ENCODE measurements at regions not wholly inside any gene's neighbourhood (a gene's known extent, or its start where the extent isn't known, plus 50 kb on each side); places are given as distances from the start of the nearest gene placed in this dataset.
"Not testable (repeated sequence)": the region's sequence is repeated elsewhere in the genome, so short reads cannot be mapped to it uniquely, and the experiment has no call there.

DNA sequence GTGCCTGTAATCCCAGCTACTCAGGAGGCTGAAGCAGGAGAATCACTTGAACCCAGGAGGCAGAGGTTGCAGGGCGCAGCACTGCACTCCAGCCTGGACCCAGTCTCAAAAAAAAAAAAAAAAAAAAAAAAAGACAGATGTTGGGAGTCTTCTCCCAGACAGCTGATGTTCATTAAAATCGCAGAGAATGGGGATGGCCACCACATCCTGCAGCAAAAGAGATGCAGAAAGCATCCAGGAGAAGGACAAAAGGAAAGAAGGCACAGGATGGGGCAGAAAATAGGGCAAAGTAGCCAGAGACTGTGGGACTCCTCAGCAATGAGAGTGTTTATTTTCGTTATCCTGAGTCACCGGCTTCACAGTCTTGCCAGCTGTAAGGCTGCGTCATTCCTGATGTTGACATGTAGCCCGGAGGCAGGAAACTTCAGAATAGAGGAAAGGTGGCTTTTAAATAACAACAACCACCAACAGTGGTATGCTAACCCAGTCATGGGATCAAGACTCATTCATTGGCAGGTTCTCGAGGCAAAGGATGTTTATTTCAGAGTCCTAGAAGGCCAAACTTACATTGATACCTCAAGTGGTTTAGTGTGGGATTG lies 149.5 kb upstream of the SVIL start:
- peak; percentile 86 for DNase-seq

DNA sequence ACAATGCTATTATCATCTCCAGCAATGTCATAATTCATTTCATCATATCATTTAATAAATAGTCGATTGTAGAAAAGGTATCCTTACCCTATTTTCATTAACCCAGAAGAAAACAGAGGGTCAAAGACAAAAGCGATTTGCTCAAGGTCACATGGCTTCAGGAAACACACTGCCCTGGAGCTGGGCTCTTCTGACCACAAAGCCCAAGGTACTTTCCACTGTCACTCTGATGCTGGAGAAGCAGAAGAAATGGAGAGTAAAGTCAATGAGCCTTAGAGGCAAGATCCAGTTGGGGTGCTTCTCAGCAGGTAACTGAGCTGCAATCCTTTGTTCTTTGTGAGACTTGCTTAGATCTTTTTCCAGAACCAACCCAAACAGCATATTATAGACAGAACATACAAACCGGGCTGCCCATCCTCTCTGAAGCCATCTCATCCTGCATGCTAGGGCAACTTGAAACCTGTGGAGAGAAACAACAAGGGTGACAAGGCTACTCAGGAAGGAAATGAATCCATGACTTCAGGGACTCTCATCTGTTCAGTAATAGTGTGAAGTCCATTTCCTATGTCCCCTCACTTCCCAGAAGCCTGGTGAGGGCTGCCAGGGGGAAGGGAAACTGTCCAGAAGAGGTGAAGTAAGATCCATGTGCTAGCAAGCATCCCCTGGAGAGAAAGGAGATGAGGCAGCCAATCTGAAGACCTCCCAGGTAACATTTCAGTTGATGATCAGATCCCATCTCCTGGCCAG lies 148.6 kb upstream of the SVIL start:
- no peak for DNase-seq

DNA sequence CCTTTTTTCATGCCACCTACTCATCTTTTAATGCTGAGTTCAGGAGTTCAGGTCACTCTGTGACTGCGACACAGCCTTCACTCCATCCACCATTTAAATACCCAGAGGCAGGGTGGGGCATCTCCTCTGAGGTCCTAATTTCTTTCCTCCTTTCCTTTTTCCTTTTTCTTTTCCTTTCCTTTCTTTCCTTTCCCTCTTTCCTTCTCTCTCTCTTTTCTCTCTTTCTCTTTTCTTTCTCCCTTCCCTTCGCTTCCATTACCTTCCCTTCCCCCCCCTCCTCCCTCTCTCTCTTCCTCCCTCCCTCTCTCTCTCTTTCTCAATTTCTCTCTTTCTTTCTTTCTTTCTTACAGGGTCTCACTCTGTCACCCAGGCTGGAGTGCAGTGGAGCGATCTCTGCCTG lies 145.9 kb upstream of the SVIL start:
- DNase-seq = no peak

DNA sequence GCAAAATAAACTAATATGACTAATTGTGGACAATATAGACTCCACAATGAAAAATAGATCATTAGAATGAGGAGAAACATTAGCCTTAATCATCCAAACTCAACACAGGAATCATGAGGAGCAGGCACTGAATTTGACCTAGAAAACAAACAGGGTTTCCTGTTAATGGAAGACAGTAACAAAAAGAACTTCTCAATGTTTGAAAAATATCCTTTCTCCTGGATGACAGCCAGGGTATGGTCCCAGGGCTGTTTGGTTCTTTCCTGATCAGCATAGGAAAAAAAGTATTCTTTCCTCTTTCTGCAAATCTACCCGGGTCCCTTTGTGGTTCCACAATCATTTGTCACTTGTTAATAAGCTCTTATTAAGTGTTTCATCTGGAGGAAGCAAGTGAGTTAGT lies 145.3 kb upstream of the SVIL start:
- DNase-seq = no peak

DNA sequence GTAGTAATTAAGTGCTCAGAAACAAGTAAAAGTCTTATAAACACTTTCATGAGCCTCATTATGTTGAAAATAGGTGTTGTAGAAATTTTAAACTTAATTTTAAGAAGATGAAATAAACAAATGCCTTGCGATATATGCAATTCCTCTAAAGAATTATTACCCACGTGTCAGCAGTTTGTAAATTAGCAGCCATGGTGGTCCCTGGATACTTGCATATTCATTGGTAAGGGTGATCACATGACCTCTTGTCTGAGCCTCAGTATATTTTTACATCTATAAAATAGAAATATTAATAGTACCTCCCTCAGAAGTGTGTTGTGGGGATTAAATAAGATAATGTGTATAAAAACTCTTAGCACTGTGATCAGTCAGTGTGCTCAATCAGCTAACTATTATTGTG lies 141.5 kb upstream of the SVIL start:
- DNase-seq = no peak

DNA sequence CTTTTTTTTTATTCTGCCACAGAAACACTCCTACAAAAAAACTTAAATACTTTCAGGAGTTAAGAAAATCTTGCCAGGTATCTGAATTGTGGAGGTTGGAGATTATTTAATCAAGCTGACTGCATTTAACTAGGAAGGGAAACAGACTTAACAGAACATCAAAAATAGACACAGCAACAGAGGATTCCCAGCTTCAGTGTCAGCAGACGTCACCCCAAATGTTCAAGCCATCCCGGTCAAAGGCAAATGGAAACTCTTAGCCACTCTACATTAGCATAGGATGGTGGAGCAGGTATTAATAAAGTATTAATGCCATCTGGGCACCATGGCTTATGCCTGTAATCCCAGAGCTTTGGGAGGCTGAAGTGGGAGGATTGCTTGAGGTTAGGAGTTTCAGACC lies 139.7 kb upstream of the SVIL start:
- DNase-seq = no peak

DNA sequence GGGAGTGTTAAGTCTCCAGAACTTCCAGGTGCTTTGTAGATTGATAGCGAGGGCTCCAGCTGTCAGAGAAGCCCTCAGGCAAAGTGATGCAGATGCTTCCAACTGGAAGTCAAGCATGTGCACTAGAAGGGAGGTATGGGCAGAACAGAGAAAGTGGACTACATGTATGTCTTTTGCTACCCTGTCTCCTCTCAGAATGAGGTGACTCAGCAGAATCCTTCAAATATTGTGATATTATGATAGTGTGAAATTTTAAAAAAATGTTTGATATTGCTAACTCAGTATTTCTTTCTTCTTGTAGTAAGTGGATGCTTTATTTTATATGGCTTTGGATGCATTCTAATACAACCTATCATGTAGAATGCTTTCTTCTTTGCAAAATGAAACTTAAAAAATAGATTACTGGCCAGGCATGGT lies 138.9 kb upstream of the SVIL start:
- DNase-seq = no peak

DNA sequence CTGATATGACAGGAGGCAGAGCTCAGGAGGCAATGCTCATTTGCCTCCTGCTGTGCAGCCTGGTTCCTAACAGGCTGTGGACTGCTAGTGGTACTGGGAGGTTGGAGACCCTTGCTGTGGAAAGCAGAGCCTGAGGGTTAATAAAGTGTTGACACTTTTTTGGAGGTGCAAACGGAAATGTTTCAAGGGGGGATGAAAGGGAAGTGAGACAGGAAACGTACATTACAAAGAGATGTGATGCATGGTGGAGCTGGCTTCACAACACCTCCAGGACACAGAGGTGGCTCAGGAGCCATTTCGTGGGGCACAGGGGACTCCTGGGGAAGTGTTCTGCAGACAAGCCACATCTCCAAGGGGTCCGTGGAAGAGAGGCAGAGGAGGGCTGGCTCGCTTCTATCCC lies 137.6 kb upstream of the SVIL start:
- no peak for DNase-seq

DNA sequence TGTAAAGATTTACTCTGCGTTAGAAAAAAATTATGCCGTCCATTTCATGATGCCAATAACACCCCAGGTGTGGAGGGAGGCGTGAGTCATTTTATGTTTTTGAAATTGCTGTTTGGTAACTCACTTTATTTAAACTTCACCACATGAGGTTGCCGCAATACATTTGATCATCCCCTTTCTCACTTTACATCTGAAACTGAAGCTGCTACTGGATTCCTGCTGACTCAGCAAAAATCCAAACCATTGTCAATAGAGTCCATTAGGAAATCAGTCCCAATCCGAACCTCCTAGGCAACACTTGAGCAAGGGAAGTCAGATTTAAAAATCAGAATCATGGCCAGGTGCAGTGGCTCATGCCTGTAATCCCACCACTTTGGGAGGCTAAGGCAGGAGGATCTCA lies 136.6 kb upstream of the SVIL start:
- no peak for DNase-seq

DNA sequence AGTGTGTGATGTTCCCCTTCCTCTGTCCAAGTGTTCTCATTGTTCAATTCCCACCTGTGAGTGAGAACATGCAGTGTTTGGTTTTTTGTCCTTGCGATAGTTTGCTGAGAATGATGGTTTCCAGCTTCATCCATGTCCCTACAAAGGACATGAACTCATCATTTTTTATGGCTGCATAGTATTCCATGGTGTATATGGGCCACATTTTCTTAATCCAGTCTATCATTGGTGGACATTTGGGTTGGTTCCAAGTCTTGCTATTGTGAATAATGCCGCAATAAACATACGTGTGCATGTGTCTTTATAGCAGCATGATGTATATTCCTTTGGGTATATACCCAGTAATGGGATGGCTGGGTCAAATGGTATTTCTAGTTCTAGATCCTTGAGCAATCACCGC lies 134.5 kb upstream of the SVIL start:
- not testable (repeated sequence) for DNase-seq

DNA sequence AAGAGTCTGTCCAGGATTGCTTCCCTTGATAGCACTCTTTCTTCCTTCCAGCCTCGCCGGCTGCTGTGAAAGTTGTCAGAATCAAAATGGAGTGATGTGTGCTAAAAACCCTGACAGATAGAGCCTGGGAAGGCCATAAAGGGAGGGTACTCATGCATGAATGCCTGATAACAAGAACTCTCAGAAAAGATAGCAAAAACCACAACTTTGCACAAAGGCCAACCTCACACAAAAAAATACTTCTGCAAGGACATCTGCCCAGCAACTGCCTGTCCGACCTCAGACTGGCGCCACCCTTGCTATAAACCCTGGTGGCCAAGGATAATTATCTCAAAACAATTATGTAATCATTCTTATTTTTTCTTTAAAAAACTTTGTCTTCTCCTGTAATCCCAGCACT lies 133.2 kb upstream of the SVIL start:
- peak; percentile 2 for DNase-seq

DNA sequence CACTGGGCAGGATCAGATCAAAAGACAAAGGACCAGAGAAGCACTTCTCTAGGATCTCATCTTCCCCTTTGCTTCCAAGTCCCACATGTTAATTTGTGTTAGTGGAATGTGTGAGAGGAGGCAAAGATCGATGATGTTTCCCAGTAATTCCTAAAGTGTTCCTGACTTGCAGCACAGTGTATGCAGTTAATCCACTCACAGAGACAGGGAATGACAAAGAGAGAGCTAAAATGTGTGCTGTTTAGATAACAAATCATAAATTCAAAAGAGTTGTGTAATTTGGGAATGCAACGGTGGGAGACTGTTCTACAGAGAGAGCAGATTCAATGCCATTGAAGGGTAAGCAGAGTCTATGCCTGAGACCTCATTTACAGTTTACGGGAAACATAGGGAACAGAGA lies 132.0 kb upstream of the SVIL start:
- DNase-seq = no peak

DNA sequence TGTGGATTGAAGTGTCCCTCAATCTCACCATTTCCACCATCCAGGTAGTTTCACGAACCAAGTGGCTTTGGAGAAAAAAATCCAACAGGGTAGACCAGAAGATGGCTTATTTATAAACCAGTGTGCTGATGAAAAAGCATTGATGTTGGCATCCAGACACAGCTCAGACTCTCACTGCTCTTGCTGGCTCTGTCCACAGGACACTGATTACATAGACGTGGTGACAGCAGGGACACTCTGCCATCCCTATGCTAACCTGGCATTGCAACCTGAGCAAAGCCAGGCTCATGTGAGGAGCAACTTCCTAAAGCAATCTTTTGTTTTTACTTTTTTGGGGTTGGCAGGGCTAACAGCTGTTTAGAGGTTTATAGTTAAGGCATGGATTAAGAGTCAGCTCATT lies 130.6 kb upstream of the SVIL start:
- DNase-seq = no peak

DNA sequence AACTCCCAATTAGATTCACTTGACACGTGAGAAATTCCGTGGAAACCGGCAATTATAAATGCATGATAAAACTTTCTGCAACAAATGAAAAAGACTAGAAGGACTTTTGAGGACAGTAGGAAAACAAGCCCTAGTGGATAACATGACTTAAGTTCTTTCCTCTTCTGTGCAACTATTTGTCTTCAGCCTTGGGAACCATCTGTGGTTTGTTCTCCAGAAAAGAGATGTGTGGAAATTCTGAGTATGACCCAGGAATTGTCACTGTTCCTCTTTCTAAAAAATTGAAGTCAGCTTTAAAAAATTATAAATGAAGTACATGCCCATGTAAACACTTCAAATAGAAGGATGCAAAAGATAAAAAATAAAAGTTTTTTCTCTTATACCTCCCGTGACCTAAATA lies 128.6 kb upstream of the SVIL start:
- no peak for DNase-seq

DNA sequence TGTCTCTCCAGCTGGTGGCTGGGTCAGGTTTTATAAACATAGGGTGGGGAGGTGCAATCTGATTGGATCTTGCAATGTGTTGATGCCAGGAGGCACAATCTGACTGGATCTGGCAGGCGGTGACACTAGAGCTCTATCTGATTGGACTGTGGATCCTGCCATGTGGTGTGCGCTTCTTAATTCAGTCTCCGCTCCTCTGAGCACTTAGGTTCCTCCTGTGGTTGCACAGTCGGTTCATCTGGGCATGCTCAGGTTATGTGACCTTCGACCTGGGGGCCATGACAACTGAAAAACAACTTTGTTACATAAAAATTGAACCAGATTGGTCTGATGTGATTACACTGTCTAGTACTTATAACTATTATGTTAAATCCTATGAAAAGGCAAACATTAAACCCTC lies 127.1 kb upstream of the SVIL start:
- no peak for DNase-seq

DNA sequence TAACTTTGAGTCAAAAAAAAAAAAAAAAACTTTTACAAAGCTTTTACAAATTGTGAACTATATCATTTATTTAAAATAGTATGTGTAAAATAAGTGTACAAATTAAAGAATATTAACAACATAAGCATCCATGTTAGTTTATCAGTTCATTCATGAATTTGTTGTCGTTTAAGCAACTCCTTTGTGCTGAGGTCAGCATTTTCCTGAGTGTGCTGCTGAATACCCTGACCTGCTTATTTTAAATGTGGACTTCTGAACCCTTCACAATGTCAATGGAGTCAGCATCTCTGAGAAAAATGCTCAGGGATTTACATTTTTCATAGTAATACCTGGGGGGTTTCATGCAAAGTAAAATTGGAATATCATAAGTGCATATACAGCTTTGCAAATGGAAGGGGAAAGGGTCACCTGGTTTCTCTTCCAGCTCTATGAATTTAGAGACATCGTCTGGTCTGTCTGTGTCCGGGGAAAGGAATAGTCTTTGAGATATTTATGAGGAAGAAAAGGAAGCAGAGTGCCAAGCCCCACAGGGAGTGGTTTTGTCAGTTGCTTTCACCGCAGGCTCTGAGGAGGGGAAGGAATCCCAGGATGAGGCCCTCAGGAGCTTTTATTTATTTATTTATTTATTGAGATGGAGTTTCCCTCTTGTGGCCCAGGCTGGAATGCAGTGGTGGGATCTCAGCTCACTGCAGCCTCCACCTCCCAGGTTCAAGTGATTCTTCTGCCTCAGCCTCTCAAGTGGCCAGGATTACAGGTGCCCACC lies 125.5 kb upstream of the SVIL start:
- no peak for DNase-seq

DNA sequence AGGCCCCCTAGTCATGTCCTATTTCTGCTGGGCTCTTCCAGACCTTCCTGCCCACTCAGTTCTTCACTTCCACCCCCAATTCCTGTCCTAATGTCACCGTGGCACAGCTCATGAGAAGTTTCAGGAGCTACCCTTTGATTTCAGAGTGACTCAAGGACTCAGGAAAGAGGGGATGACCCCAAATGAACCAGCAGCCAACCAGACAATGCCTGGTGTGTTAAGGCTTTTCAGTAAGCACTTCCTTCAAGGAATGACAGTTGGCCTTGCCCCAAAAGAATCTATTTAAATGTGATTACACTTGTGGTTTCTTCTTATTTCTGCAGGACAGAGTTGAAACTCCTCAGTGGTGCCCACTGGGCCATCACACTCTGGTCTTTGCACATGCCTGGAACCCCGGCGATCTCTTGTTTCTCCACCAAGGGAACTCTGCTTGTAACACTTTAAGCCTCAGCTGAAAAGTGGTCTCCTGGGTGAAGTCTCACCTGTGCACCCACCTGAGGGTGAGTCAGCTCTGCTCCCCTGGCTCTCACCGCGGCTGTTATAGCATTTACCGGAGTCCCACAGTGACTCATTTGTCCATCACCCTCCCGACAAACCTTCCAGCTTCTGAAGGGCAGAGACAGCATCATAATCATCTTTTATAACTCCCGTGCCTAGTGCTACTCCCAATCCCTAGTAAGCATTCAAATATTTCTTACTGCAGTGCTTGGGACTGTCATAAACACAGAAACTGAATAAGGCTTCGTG lies 123.0 kb upstream of the SVIL start:
- no peak for DNase-seq

DNA sequence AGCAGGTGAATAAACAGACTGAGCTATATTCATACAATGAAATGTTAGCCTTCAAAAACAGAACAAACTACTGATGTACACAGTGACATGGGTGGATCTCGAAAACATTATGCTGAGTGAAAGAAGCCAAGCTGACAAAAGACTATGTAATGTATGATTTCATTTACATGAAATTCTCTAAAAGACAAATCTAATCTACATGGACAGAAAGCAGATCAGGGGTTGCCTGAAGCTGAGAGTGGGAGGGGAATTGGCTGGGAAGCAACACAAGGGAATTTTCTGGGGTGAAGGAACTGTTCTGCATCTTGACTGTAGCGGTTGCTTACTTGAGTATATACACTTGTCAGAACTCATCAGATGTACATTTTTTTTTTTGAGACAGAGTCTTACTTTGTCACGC lies 121.7 kb upstream of the SVIL start:
- no peak for DNase-seq

DNA sequence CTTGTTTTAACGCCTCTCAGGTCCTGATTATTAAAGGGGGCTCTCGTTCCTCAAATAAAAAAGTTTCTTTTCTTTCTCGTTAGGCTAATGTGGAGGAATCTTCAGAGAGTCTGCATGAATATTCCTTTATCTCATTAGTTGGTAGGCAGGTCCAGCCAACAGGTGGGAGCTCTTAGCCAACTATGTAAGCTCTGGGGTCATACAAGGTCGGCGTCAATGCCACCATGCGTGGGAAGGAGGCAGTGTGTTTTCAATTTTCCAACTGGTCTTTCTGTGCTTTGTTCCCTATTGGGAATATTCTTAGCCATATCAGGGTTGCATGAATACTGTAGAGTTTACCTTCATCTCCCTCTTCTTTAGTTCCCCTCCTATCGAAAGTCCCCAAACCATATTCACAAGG lies 118.5 kb upstream of the SVIL start:
- DNase-seq = no peak

DNA sequence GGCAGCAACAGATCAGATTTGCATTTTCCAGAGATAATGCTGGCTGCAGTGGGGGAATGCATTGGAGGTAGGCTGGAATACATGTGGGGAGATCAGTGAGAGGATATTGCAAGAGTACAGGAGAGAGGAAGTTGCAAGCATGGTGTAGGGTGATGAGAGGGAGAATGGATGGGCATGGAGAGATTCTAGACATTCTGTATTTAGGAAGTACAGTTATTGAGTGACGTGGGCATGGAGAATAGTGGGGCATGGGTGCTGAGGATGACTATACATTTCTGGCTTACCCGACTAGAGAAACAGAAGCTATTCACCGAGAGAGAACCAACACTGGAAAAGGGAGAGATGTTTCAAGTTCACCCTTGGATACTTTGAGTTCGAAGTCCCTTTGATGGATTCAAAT lies 116.9 kb upstream of the SVIL start:
- no peak for DNase-seq

DNA sequence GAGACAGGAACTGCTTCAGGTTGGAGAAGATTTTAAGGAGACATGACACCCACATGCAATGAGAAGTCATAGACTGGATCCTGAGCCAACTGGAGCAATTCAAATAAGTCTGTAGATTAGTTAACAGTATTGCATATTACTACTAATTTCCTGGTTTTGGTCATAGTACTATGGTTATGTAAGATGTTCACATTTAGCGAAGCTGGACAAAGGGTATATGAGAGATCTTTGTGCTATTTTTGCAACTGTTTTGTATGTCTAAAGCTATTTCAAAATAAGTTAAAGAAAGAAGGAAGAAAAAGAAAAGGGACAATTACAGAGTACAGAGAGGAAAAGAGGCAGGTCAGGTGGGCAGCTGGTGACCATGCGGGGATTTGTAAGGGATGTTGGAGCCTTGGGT lies 116.5 kb upstream of the SVIL start:
- no peak for DNase-seq

DNA sequence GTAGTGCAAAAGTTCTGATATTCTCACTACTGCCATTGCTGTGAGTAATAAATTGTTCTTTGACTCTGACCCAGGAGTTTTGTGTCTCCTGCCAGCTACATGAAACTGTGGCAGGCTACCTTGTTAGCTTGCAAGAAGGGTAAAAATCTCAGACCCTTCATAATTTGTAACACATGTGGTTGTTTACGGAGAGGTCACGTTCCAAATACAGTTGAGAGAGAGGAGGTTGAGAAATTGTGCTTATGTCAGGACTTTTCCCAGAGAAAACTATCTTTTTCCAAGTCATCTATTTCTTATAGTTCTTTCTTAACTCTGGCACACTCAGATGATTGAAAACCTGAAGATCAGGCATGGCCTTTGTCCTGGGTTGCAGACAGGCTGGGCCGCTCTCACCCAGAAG lies 114.4 kb upstream of the SVIL start:
- no peak for DNase-seq

DNA sequence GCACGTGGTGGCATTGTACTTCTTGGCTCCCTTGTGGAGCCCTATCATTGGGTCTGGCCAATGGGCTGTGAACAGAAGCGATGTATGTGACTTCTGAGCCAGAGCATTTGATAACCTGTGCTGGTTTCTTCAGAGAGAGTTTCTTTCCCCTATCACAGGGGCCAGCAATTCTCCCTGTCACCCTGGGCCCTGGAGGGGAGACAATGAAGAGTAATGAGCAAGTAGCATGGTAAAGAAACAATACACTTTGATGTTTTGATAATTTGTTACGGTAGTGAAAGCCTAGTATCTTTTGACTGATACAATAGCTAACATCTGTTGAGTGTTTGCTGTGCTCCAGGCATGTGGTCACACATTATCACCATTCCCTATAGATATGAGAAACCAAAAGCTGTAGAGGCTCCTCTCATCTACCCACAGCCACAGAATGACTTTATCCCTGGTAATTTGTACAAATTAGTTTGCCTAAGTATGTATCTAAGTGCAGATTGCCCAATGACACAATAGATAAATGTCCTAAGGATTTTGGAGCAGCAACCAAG lies 113.4 kb upstream of the SVIL start:
- no peak for DNase-seq

Measured in NCI-H226 (cell line).